Activated CD4-positive, alpha-beta T cell treated with anti-CD3 and anti-CD28 coated beads, Interleukin-2, amount 50 U/mL, for 1 hour (primary cell): ENCODE measurements at regions not wholly inside any gene's neighbourhood (a gene's known extent, or its start where the extent isn't known, plus 50 kb on each side); places are given as distances from the start of the nearest gene placed in this dataset.

Source experiments
- DNase-seq: peaks from one replicate; pipeline ENCODE4 v3.0.0-alpha.2; 2020

- DNase-seq: no peak
Measured at GRCh38 chr7:32131091-32131490, 60.9 kb upstream of the PDE1C start.

DNA sequence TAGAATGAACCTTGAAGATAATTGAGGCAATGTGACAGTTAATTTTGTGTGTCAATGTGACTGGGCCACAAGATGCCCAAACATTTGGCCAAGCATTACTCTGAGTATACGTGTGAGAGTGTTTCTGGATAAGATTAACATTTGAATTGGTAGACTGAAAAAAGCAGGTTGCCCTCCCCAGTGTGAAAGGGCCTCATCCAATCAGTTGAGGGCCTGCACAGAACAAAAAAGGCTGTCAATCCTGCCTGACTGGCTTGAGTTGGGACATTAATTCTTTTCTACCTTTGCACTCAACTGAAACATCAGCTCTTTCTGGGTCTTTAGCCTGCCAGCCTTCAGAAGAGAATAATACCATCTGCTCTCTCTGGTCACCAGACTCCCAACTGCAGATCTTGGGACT, 56.6 kb upstream of the PDE1C start:
- no peak for DNase-seq
